ENCODE measurements at regions not wholly inside any gene's neighbourhood (a gene's known extent, or its start where the extent isn't known, plus 50 kb on each side); places are given as distances from the start of the nearest gene placed in this dataset.

GRCh38 chr13:87961546-87961945 lies 290.4 kb downstream of the SLITRK5 start (continued):
- TF ChIP-seq IFI16 (CRISPR knock-in tag; IDR thresholded peaks at IDR 0.05), result no peak
- no peak for TF ChIP-seq MGA (IDR thresholded peaks at IDR 0.05)

Data from K562 (cell line).